GM12878 (cell line): ENCODE measurements at regions not wholly inside any gene's neighbourhood (a gene's known extent, or its start where the extent isn't known, plus 50 kb on each side); places are given as distances from the start of the nearest gene placed in this dataset.

Source experiments
- ATAC-seq: fragments of 200-7000 bp; cut with Tn5 transposase; 3 replicates; pipeline ENCODE4 v1.9.1; 2020; ENCODE audit warnings: mild to moderate bottlenecking, moderate library complexity
- BruUV-seq: library from RNA; stranded (reverse); fragments of 400-500 nt; replicated peaks from 2 replicates; lab custom pipeline; 2021; lab: Mats Ljungman, UMichigan
- CTCF ChIA-PET: fragments of 300-600 bp; sonication (Branson Sonifier 250); formaldehyde crosslinking; extraction: SDS; loops from one replicate; lab custom pipeline; 2021; ENCODE audit warnings: inconsistent platforms; lab: Yijun Ruan, JAX
- POLR2A ChIA-PET: fragments of 350-600 bp; formaldehyde crosslinking; extraction: SDS; loops from one replicate; lab custom pipeline; 2021; ENCODE audit warnings: inconsistent platforms; lab: Charles Lee
- RAD21 ChIA-PET: fragments of 300-600 bp; sonication (Branson Sonifier 250); formaldehyde crosslinking; loops from one replicate; lab custom pipeline; 2023; ENCODE audit warnings: antibody characterized with exemption; ENCODE audit not compliant: unreplicated experiment; lab: Charles Lee
- SMC1A ChIA-PET: fragments of 300-600 bp; sonication (Branson Sonifier 250); formaldehyde crosslinking; loops from one replicate; lab custom pipeline; 2023; ENCODE audit not compliant: unreplicated experiment, uncharacterized antibody; lab: Charles Lee
- DNase-seq: peaks from one replicate; pipeline ENCODE4 v3.0.0-alpha.2; 2011; ENCODE audit warnings: low read depth, low spot score
- FAIRE-seq: peaks from 3 replicates; lab custom pipeline; 2011; peaks lifted over from hg19 to GRCh38; lab: Jason Lieb, UNC
- H2AFZ ChIP-seq: 2 replicates; pipeline ENCODE4 v1.6.0; 2011; ENCODE audit warnings: low read depth, low read length, control low read depth; ENCODE audit not compliant: control insufficient read depth
- H3K27ac ChIP-seq: 2 replicates; pipeline ENCODE4 v1.5.1; 2011; ENCODE audit warnings: control low read depth; ENCODE audit not compliant: control insufficient read depth, insufficient read depth
- H3K27me3 ChIP-seq, 2 experiments: replicated peaks in 1 of 2; 2 replicates each; pipeline versions ENCODE4 v1.6.0 to v1.6.1; 2011; ENCODE audit warnings: low read length in 1 of 2; ENCODE audit not compliant: control insufficient read depth in 2 of 2, insufficient read depth in 2 of 2
- H3K36me3 ChIP-seq, 2 experiments: 2 replicates each; pipeline ENCODE4 v1.5.1; 2011; ENCODE audit warnings: low read length in 1 of 2; ENCODE audit not compliant: control insufficient read depth in 2 of 2, insufficient read depth in 2 of 2
- H3K4me1 ChIP-seq: 2 replicates; pipeline ENCODE4 v1.6.1; 2011; ENCODE audit warnings: mild to moderate bottlenecking, low read length, moderate library complexity, mixed read lengths; ENCODE audit not compliant: control insufficient read depth, insufficient read depth
- H3K4me2 ChIP-seq: 2 replicates; pipeline ENCODE4 v1.6.0; 2011; ENCODE audit warnings: control low read depth; ENCODE audit not compliant: control insufficient read depth, insufficient read depth
- H3K4me3 ChIP-seq: fragments of 200-600 bp; sonication (generic); 2 replicates; pipeline ENCODE4 v1.5.1; 2016
- H3K79me2 ChIP-seq: 2 replicates; pipeline ENCODE4 v1.6.0; 2011; ENCODE audit warnings: low read length; ENCODE audit not compliant: control insufficient read depth, insufficient read depth
- H3K9ac ChIP-seq: 2 replicates; pipeline ENCODE4 v1.8.0; 2011; ENCODE audit warnings: low read length, control low read depth, mixed read lengths; ENCODE audit not compliant: control insufficient read depth, insufficient read depth
- H3K9me3 ChIP-seq: replicated peaks from 3 replicates; pipeline ENCODE4 v1.5.1; 2011; ENCODE audit warnings: mild to moderate bottlenecking, low read length; ENCODE audit not compliant: control insufficient read depth, insufficient read depth
- H4K20me1 ChIP-seq: 2 replicates; pipeline ENCODE4 v1.6.0; 2011; ENCODE audit not compliant: control insufficient read depth, insufficient read depth
- BCL3 ChIP-seq: IDR thresholded peaks from 2 replicates; pipeline ENCODE4 v1.6.1; 2011; ENCODE audit warnings: borderline replicate concordance, low read depth, mild to moderate bottlenecking, moderate library complexity, low read length; ENCODE audit not compliant: insufficient read depth, poor library complexity, severe bottlenecking
- CHD4 ChIP-seq: fragments of 200-600 bp; sonication (generic); IDR thresholded peaks from 2 replicates; pipeline ENCODE4 v1.6.1; 2016; ENCODE audit warnings: mild to moderate bottlenecking
- CUX1 ChIP-seq: IDR thresholded peaks from 2 replicates; pipeline ENCODE4 v1.6.1; 2012; ENCODE audit warnings: improper control_type of control experiment, low read depth, low read length; ENCODE audit not compliant: insufficient replicate concordance
- EGR1 ChIP-seq, 2 experiments: IDR thresholded peaks; 1 replicate in 1 of 2; 2 replicates in 1 of 2; pipeline ENCODE4 v1.6.1; 2011 to 2012; ENCODE audit warnings: low read depth in 2 of 2, low read length in 2 of 2, borderline replicate concordance in 1 of 2, mild to moderate bottlenecking in 1 of 2, moderate library complexity in 1 of 2
- HDAC2 ChIP-seq: fragments of 200-600 bp; sonication (generic); IDR thresholded peaks from 2 replicates; pipeline ENCODE4 v1.6.1; 2017
- PKNOX1 ChIP-seq: fragments of 450-650 bp; IDR thresholded peaks from 2 replicates; pipeline ENCODE4 v1.6.1; 2016; ENCODE audit warnings: mild to moderate bottlenecking
- POLR2AphosphoS5 ChIP-seq: IDR thresholded peaks from 2 replicates; pipeline ENCODE4 v1.6.1; 2011; ENCODE audit warnings: mild to moderate bottlenecking, low read length, inconsistent platforms
- RBBP5 ChIP-seq: fragments of 200-600 bp; sonication (generic); conservative IDR thresholded peaks from 2 replicates; pipeline ENCODE4 v1.6.1; 2016
- RUNX3 ChIP-seq: IDR thresholded peaks from 2 replicates; pipeline ENCODE4 v1.6.1; 2012; ENCODE audit warnings: low read length, inconsistent platforms
- TARDBP ChIP-seq: IDR thresholded peaks from 2 replicates; pipeline ENCODE4 v1.6.1; 2016; ENCODE audit warnings: borderline replicate concordance
- TCF3 ChIP-seq: IDR thresholded peaks from 2 replicates; pipeline ENCODE4 v1.6.1; 2012; ENCODE audit warnings: low read depth, mild to moderate bottlenecking, low read length, borderline replicate concordance; ENCODE audit not compliant: insufficient read depth
- WGBS: methylation state at CpG from one replicate; pipeline ENCODE4 v1.1.6; 2016; ENCODE audit warnings: low lambda C conversion rate; ENCODE audit not compliant: insufficient replicate concordance, insufficient coverage; ENCODE audit errors: missing lambda C conversion rate; 5-methylcytosine and 5-hydroxymethylcytosine counted together
- in situ Hi-C: fragments of 300-500 bp; cut with MboI; formaldehyde crosslinking; loops from 9 replicates; pipeline ENCODE4 v1.14.3; 2018; ENCODE audit warnings: mixed read lengths
- intact Hi-C: fragments of 100-400 bp; cut with micrococcal nuclease; formaldehyde crosslinking; loops from one replicate; pipeline ENCODE4 v1.14.2; 2022; ENCODE audit not compliant: unreplicated experiment

DNA sequence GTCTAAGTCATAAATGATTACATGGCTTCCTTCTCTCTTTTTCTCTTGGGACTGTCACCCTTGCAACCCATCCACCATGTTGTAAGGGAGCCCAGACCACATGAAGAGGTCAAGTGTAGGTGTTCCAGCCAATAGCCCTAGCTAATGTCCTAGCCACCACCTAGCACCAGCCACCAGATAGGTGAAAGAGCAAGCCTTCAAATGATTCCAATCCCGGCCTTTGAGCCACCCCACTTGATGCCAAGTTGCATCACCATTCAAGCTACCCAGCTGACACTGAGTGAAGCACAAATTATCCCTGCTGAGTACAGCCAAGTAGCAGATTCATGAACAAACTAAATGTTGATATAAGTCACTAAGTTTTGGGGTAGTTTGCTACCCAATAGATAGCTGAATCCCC, 274.3 kb downstream of the BCOR start:
- Histone ChIP-seq H3K4me2 (no peak overlapping the region), H3K27me3 (no peaks in the 10 kb centered on the region), H3K36me3 (no peaks in the 10 kb centered on the region), H3K9me3 (no peaks in the 10 kb centered on the region; the same call in 2 of the 3 replicates), H4K20me1 (no peaks in the 10 kb centered on the region), H3K79me2 (no peaks in the 10 kb centered on the region), H3K9ac (no peak overlapping the region), H3K4me3 (no peak overlapping the region), H2AFZ (no peak overlapping the region), H3K27ac (no peak overlapping the region), H3K4me1 (no peaks in the 10 kb centered on the region; the same call in 1 of the 2 replicates)
- BruUV-seq, result no TSS peak
- WGBS, result 36% methylated on average over 1 of the region's 1 CpG
- no peak for DNase-seq
- ChIA-PET POLR2A (no interaction called here), CTCF (interaction anchor here (1.4 to 2.5 kb wide), 2 partner anchors 11 to 31 kb away, joined by 6 to 8 read pairs; no protein-coding TSS in a partner anchor), SMC1A (interaction anchor here (0.8 kb wide), 1 partner anchor 14 kb away, joined by 3 read pairs; no protein-coding TSS in a partner anchor), RAD21 (interaction anchor here (1.1 kb wide), 1 partner anchor 32 kb away, joined by 3 read pairs; no protein-coding TSS in a partner anchor)
- no peak for TF ChIP-seq PKNOX1
- TF ChIP-seq BCL3, result no peak
- TF ChIP-seq TCF3, result no peak
- no peak for TF ChIP-seq RBBP5
- no peak for TF ChIP-seq RUNX3
- TF ChIP-seq EGR1 (IDR thresholded peaks at IDR 0.05; ENCODE audit: borderline replicate concordance in 1 of 2, low read depth in 2 of 2, low read length in 2 of 2), result no peak
- no peak for TF ChIP-seq CHD4
- TF ChIP-seq POLR2AphosphoS5, result no peak
- TF ChIP-seq TARDBP, result no peak
- TF ChIP-seq HDAC2, result no peak
- TF ChIP-seq CUX1, result no peak
- in situ Hi-C loops (no loop called here), intact Hi-C loops (no loop called here)
- ATAC-seq, result no peak
- no peak for FAIRE-seq
